Gastrocnemius medialis (tissue), 4 donors: ENCODE measurements at regions not wholly inside any gene's neighbourhood (a gene's known extent, or its start where the extent isn't known, plus 50 kb on each side); places are given as distances from the start of the nearest gene placed in this dataset.

Source experiments
- CTCF ChIP-seq, 5 experiments: fragments of 450-650 bp in 3 of 5; fragments of 200-600 bp in 2 of 5; sonication (generic) in 2 of 5; IDR thresholded peaks in 4 of 5; conservative IDR thresholded peaks in 1 of 5; 1 replicate in 4 of 5; 2 replicates in 1 of 5; pipeline ENCODE4 v1.5.1; 2016 to 2019; ENCODE audit warnings: antibody characterized with exemption in 5 of 5, mild to moderate bottlenecking in 3 of 5, moderate library complexity in 3 of 5
- POLR2A ChIP-seq, 2 donors: fragments of 450-650 bp; IDR thresholded peaks; one replicate each; pipeline ENCODE4 v1.6.1; 2017; ENCODE audit warnings: antibody characterized with exemption in 2 of 2, mild to moderate bottlenecking in 2 of 2, moderate library complexity in 2 of 2

GRCh38 chr2:16216558-16216945, 276.2 kb downstream of the MYCN start:
- no peak for TF ChIP-seq CTCF (IDR thresholded peaks at IDR 0.05 in 4 of 5, conservative IDR thresholded peaks at IDR 0.05 in 1 of 5)
- no peak for TF ChIP-seq POLR2A (IDR thresholded peaks at IDR 0.05)
